HG02870 (cell line): ENCODE measurements at regions not wholly inside any gene's neighbourhood (a gene's known extent, or its start where the extent isn't known, plus 50 kb on each side); places are given as distances from the start of the nearest gene placed in this dataset.
"Not testable (repeated sequence)": the region's sequence is repeated elsewhere in the genome, so short reads cannot be mapped to it uniquely, and the experiment has no call there.

ENCODE experiments used
- ATAC-seq: cut with Tn5 transposase; IDR thresholded peaks from one replicate; pipeline ENCODE4 v1.9.1; 2021; ENCODE audit warnings: mild to moderate bottlenecking, moderate library complexity; ENCODE audit not compliant: unreplicated experiment

- no peak for ATAC-seq
Measured at GRCh38 chr13:89113744-89114143, 1442.6 kb downstream of the SLITRK5 start.

GRCh38 chr13:89115307-89115706, 1444.1 kb downstream of the SLITRK5 start:
- ATAC-seq = no peak

- no peak for ATAC-seq
Measured at GRCh38 chr13:89136678-89137077, 1465.5 kb downstream of the SLITRK5 start.

- no peak for ATAC-seq
Measured at GRCh38 chr13:89150362-89150761, 1479.2 kb downstream of the SLITRK5 start.

GRCh38 chr13:89153941-89154340, 1482.8 kb downstream of the SLITRK5 start:
- no peak for ATAC-seq

GRCh38 chr13:89163096-89163495, 1491.9 kb downstream of the SLITRK5 start:
- no peak for ATAC-seq

- ATAC-seq = no peak
Measured at GRCh38 chr13:89165685-89166084, 1494.5 kb downstream of the SLITRK5 start.

GRCh38 chr13:89169951-89170350, 1498.8 kb downstream of the SLITRK5 start:
- no peak for ATAC-seq

- no peak for ATAC-seq
Measured at GRCh38 chr13:89181041-89181440, 1509.9 kb downstream of the SLITRK5 start.

GRCh38 chr13:89199138-89199537, 1528.0 kb downstream of the SLITRK5 start:
- ATAC-seq = no peak

GRCh38 chr13:89204435-89204834, 1533.3 kb downstream of the SLITRK5 start:
- ATAC-seq = no peak

- ATAC-seq = no peak
Measured at GRCh38 chr13:89205856-89206520, 1534.8 kb downstream of the SLITRK5 start.

- no peak for ATAC-seq
Measured at GRCh38 chr13:89212186-89212585, 1541.0 kb downstream of the SLITRK5 start.

GRCh38 chr13:89214185-89214584, 1543.0 kb downstream of the SLITRK5 start:
- ATAC-seq = no peak

- ATAC-seq = not testable (repeated sequence)
Measured at GRCh38 chr13:89215319-89215718, 1544.1 kb downstream of the SLITRK5 start.

- no peak for ATAC-seq
Measured at GRCh38 chr13:89217813-89218212, 1546.6 kb downstream of the SLITRK5 start.

GRCh38 chr13:89221557-89222158, 1550.5 kb downstream of the SLITRK5 start:
- ATAC-seq = no peak

- no peak for ATAC-seq
Measured at GRCh38 chr13:89227356-89227755, 1556.2 kb downstream of the SLITRK5 start.

- no peak for ATAC-seq
Measured at GRCh38 chr13:89238496-89238895, 1567.3 kb downstream of the SLITRK5 start.

- no peak for ATAC-seq
Measured at GRCh38 chr13:89239361-89240127, 1568.4 kb downstream of the SLITRK5 start.

GRCh38 chr13:89255844-89256406, 1584.8 kb downstream of the SLITRK5 start:
- ATAC-seq = no peak

GRCh38 chr13:89267734-89268133, 1596.6 kb downstream of the SLITRK5 start:
- ATAC-seq = no peak
